ENCODE measurements at regions not wholly inside any gene's neighbourhood (a gene's known extent, or its start where the extent isn't known, plus 50 kb on each side); places are given as distances from the start of the nearest gene placed in this dataset.

DNA sequence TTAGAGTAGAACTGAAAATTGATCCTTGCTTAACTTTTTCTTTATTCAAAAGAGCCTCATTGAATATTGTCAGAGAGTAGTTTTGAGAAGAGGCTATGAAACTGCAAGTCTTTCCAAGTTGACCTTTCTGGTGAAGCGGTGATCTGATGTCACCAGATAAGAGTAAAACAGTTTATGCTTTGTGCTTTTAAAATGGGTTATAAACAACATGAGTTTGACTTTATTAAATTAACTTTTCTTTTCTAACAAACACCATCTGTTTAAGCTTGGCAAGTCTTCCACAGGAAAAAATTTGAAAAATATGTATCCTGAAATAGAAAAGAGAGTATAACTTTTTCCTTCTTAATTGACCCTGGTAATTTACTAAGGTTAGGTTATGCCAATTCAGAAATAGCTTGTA, 408.7 kb upstream of the NOVA1 start:
- peak; percentile 72 for DNase-seq (ENCODE audit: low read depth, low spot score)
- in situ Hi-C loops (cut with HindIII; ENCODE audit: low pct_unique_long_range_greater_than_20kb, low sequenced_read_pairs) = no loop called here

DNA sequence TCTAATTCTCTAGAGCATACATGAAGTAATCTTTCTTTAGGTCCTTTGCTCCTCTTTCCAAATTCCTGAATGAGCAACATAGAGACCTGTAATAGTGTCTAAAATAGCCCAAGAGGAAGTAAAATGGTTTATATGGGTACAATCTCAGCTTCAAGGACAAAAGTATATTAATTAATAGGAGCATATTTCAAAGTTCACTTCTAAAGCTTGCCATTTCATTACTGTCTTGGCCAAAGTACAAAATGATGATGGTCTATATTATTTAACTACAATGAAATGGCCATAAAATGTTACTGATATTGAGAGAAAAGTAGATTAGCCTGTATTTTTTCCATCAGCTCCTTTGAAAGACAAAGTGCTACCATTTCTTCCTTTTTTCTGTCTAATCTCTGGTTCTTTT, 410.4 kb upstream of the NOVA1 start:
- in situ Hi-C loops (cut with HindIII; ENCODE audit: low pct_unique_long_range_greater_than_20kb, low sequenced_read_pairs) = no loop called here
- DNase-seq (ENCODE audit: low read depth, low spot score) = no peak

DNA sequence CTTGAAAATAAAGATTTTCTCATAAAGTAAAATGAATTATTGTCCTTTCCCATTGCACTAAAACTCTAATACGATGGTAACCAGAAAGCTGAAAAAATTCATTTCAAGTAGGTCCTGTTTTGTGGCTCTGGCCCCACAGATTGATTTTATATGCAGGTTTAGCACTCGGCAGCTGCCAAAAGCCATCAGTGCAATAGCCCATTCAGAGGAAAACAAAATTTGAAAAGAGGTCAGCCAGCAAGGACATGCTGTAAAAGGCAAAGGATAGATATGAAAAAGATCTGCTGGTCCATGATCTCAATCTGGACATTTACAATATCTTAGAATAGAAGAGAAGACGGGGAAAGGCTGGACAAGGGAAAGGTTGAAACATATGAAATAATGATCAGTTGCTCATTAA, 414.8 kb upstream of the NOVA1 start:
- no peak for DNase-seq (ENCODE audit: low read depth, low spot score)

DNA sequence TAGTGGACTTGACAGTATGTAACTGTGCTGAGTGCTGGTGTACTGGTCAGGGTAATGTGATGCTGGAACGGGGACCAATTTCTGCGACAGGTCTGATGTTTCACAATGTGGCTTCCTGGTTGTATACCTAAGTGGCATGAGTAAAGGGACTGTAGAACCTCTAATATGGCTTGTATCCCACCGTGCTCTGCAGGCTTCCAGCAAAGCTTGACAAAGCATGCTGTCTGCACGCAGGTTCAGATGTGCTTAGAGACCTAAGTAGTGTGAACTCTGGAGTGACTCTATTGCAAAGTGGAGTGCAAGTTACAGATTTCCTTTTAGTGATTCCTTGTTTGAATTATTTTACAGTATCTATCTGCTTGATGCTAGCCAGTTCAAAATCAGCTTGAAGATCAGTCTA, 415.8 kb upstream of the NOVA1 start:
- in situ Hi-C loops (cut with HindIII; ENCODE audit: low pct_unique_long_range_greater_than_20kb, low sequenced_read_pairs) = no loop called here

More for the DNA sequence above, 414.8 kb upstream of the NOVA1 start:
- in situ Hi-C loops (cut with HindIII; ENCODE audit: low pct_unique_long_range_greater_than_20kb, low sequenced_read_pairs) = no loop called here

DNA sequence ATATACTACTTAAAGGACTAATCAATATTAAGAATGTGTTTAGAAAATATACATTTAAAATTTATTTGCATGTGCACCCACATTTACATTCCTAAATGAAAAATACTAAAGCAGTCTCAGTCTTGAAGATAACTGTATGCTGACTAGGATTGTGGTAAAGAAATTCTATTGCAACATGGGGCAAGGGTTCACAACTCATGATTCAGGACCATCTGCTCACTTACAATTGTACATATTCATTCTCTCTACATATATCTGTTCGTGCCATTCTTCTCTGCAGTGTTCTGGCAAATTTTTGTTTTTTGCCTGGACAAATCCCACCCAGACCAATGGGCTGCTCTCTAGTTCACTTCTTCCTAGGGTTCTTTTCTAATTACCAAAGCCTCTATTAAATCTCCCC, 417.2 kb upstream of the NOVA1 start:
- in situ Hi-C loops (cut with HindIII; ENCODE audit: low pct_unique_long_range_greater_than_20kb, low sequenced_read_pairs) = no loop called here

More for the DNA sequence above, 415.8 kb upstream of the NOVA1 start:
- DNase-seq (ENCODE audit: low read depth, low spot score) = no peak

DNA sequence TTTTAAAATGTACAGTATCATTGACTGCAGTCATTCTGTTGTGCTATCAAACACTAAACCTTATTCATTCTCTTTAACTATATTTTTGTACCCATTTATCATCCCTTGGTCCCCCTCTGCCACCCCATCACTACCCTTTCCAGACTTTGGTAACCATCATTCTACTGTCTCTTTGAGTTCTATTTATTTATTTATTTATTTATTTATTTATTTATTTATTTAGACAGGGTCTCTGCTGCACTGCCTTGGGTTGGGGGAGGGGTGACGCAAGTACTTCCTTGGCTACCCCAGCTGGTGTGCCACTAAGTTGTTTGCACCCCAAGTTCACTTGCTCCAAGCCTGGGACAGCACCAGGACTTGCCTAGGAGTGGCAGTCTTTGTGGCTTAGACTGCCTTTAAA, 427.8 kb upstream of the NOVA1 start:
- DNase-seq (ENCODE audit: low read depth, low spot score) = no peak
- in situ Hi-C loops (cut with HindIII; ENCODE audit: low pct_unique_long_range_greater_than_20kb, low sequenced_read_pairs) = no loop called here

More for the DNA sequence above, 417.2 kb upstream of the NOVA1 start:
- DNase-seq (ENCODE audit: low read depth, low spot score) = peak; percentile 25

DNA sequence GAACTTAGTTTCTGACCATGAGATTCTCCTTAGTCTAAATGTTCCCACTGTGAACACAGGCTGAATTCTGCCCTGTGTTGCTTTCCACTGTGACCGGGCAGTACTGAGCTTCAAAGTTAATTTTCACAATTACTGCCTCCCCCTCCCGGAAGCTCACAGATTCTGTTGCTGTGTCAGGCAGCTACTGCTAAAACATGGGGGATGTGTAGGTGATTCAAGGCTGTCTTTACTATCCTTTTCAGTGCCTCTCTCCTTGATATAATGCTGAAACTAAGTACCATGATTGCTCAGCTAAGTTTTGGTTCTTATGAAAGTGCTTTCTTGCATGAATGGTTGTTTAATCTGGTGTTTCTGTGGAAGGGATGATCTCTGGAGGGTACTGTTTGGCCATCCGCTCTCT, 428.3 kb upstream of the NOVA1 start:
- in situ Hi-C loops (cut with HindIII; ENCODE audit: low pct_unique_long_range_greater_than_20kb, low sequenced_read_pairs) = no loop called here
- DNase-seq (ENCODE audit: low read depth, low spot score) = peak; percentile 6

DNA sequence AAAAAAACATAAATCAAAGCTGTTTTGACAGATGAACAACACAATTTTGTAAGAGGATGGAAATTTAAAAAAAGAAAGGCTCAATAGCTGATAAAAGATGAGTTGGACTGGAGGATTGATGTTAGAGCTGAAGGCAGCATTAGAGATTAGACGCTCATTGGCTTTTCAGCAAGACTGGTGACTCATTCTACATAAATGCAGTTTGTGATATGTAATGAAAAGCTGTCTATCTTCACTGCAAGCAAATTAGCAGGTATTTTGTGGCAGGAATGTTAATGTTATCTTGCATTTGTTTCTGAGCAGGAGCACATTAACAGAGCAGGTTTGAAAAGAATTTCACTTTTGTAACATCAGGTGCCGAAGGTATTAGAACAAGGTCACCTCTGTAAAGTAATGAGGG, 442.7 kb upstream of the NOVA1 start:
- in situ Hi-C loops (cut with HindIII; ENCODE audit: low pct_unique_long_range_greater_than_20kb, low sequenced_read_pairs) = no loop called here
- no peak for DNase-seq (ENCODE audit: low read depth, low spot score)

DNA sequence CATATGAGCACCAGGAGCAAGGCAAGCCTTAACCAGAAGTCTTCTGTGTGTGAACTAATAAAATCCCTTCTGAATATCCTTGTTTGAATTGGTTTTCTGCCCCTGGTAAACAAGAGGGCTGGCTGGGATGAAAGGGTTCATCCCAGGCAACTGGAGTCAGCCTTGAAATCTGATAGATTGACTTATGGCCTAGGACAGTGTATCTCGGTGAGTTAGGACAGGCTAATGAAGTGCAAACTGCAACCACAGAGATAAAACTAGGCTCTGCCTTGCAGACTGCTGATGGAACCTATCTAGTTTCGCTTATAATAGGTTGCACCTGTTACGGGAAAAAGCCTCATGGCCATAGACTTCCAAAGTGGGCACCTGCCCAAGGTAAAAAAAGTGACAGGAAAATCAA, 451.9 kb upstream of the NOVA1 start:
- DNase-seq (ENCODE audit: low read depth, low spot score) = no peak
- in situ Hi-C loops (cut with HindIII; ENCODE audit: low pct_unique_long_range_greater_than_20kb, low sequenced_read_pairs) = no loop called here

DNA sequence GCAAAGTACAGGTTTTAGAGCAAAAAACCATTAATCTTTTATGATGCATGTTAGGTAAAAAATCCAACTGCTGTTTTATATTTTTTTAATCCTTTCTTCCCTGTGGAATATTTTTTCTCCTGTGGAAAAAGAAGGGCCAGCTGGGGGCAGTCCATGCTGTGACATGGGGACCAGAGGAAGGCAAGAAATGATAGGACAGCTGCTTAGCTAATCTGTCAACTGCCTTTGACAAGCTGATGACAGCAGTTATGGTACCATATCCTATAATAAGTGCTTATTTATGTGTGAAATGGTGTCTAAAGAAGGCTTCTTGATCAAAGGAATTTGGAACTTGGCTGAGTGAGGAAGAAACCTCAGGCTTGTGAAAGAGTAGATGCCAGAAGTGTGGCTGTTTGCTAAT, 452.4 kb upstream of the NOVA1 start:
- in situ Hi-C loops (cut with HindIII; ENCODE audit: low pct_unique_long_range_greater_than_20kb, low sequenced_read_pairs) = no loop called here
- peak; percentile 39 for DNase-seq (ENCODE audit: low read depth, low spot score)

DNA sequence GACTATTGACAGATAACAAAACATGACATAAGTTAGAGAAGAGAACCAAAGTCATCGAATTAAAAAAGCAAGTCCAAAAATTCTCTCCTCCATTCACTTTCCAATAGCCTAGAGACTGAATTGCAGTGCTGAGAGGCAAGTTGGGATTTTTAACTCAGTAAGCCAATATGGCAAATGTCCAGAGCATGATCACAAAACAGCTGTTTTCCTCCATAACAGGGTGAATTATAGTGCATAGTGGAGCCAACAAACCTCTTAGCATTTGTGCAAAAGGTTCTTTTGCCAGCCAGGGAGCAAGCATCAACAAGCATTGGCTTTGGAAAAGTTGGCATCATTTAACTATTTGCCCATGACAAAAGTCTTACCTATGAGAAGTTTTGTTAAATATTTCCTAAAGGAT, 458.8 kb upstream of the NOVA1 start:
- no peak for DNase-seq (ENCODE audit: low read depth, low spot score)
- in situ Hi-C loops (cut with HindIII; ENCODE audit: low pct_unique_long_range_greater_than_20kb, low sequenced_read_pairs) = no loop called here

DNA sequence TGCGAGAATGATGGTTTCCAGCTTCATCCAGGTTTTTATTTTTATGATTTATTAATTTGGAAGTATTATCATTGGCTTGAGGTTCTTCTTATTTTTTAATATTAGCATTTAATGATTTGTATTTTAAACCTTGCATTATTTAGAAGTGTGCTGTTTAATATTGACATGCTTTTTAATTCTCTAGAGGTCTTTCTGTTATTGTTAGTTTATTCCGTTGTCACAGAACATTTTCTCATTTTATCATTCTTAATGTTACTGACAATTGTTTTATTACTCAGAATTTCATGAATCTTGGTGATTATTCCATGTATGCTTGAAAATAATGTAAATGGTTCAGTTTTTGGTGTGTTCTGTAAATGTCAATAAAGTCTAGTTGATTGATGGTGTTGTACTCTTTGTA, 463.5 kb upstream of the NOVA1 start:
- no peak for DNase-seq (ENCODE audit: low read depth, low spot score)

DNA sequence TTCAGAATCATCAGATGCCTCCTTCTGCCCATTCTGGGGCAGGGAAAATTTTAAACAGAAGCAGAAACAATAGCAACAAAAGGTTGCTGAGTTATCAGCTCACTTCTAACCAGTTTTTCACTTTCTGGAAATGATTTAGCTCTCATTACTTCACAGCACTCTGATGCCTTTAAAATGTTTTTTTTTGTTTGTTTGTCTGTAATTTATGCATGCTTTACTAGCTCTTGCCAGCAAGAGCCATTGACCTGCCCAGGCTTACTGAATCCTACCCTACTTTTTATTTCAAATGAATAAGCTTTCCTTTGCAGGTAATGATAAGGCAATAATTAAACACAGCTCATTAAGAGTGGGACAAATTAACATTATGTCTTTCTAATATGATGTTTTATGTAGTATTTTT, 466.1 kb upstream of the NOVA1 start:
- DNase-seq (ENCODE audit: low read depth, low spot score) = no peak
- in situ Hi-C loops (cut with HindIII; ENCODE audit: low pct_unique_long_range_greater_than_20kb, low sequenced_read_pairs) = no loop called here

More for the DNA sequence above, 463.5 kb upstream of the NOVA1 start:
- in situ Hi-C loops (cut with HindIII; ENCODE audit: low pct_unique_long_range_greater_than_20kb, low sequenced_read_pairs) = no loop called here

DNA sequence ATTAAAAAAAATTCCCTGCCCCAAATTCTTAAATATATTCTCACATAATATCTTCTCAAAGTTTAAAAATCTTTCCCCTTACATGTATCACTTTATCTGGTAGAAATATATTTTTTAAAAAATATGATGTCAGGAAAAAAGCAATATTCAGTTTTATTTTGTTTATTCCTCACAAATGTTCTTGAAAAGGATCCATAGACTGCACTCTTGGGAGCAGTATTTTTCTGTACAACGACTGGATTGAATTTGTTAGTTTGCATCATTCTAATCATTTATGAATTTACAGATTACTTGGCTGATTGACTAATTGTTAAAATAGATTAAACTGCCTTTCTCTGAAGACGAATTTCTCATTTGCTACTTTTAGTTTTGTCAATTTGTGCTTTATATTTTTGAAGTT, 468.1 kb upstream of the NOVA1 start:
- DNase-seq (ENCODE audit: low read depth, low spot score) = no peak
- in situ Hi-C loops (cut with HindIII; ENCODE audit: low pct_unique_long_range_greater_than_20kb, low sequenced_read_pairs) = no loop called here

DNA sequence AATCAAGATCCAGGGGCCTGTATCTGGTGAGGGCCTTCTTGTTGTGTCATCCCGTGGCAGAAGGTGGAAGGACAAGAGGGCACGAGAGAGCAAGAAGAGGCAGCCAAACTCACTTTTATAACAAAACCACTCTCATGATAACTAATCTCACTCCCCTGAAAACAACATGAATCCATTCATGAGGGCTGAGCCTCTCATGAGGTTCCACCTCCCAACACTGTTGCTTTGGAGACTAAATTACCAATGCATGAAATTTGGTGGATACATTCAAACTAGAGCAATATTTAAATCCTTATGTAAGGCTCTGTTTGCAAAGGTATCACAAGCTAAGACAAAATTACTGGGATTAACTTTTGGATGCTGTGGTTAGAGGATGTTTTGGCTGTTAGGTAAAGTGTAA, 470.1 kb upstream of the NOVA1 start:
- in situ Hi-C loops (cut with HindIII; ENCODE audit: low pct_unique_long_range_greater_than_20kb, low sequenced_read_pairs) = no loop called here
- DNase-seq (ENCODE audit: low read depth, low spot score) = no peak

DNA sequence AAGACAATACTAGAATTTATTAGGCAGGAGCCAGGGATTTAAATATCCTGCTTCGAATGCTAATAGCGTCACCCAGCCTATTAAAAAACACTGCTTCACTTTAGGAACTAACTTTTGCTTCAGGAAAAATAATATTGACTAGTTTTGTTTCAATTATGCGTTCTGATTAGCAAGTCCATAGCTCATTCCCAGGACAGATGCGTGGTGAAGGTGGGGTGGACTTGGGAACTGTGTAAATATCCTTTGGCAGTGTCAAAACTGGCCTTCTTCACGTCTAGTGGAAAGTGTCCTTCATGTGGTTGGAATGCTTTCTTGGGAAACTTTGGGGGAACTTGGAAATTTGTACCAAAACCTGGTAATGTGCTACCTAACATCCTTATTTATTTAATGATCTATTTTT, 474.8 kb upstream of the NOVA1 start:
- in situ Hi-C loops (cut with HindIII; ENCODE audit: low pct_unique_long_range_greater_than_20kb, low sequenced_read_pairs) = no loop called here

DNA sequence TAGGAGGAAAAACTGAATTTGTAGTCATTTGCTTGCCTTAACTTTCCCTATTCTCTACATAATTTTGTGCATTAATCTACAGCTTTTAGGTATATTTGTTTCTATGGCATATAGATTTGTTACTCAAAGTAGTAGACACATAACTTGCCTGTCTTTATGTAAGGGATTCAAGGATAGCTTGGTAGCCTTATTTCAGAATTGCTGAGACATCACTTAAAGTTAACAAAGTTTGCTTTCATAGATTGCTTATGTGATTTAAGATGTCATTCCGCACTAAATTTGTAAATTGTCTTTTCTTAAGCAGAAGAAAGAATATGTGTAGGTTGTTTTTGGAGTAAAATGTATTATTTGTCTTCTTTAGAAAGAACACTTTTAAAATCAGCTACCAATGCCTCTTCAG, 477.7 kb upstream of the NOVA1 start:
- in situ Hi-C loops (cut with HindIII; ENCODE audit: low pct_unique_long_range_greater_than_20kb, low sequenced_read_pairs) = no loop called here
- DNase-seq (ENCODE audit: low read depth, low spot score) = no peak

More for the DNA sequence above, 474.8 kb upstream of the NOVA1 start:
- DNase-seq (ENCODE audit: low read depth, low spot score) = no peak

DNA sequence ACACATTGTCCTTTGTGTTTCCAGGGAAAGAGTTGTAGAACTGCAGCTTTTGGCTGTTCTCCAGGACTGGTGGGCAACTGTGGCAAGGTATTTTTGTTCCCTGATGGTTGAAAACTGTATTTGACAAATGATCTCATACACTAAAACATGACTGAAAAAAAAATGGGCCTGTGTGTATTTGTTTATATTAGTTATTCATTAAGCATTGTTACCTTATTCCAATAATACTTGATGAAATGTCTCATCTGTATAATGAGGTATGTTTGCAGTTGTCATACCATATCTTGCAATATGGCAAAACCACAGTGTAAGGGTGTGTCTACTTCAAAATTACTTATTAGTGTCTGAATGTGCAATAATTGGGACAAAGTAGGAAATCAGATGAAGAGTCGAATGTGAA, 479.4 kb upstream of the NOVA1 start:
- in situ Hi-C loops (cut with HindIII; ENCODE audit: low pct_unique_long_range_greater_than_20kb, low sequenced_read_pairs) = no loop called here
- DNase-seq (ENCODE audit: low read depth, low spot score) = no peak

DNA sequence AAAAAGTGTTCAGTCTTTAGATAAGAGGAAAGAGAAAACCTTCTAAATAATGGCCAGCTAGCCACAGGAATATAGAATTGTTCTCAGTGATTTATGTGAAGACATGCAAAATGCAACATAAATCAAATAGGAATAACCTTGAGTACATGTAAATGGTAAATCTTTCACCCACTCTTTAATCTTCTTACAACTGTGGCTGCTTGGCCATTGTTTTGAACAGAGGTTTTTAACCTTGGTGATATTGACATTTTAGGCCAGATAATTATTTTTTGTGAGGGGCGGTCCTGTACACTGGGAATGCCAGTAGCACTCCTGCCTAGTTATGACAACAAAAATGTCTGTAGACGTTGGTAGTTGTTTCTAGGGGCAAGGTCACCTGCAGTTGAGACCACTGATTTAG, 479.9 kb upstream of the NOVA1 start:
- in situ Hi-C loops (cut with HindIII; ENCODE audit: low pct_unique_long_range_greater_than_20kb, low sequenced_read_pairs) = no loop called here

DNA sequence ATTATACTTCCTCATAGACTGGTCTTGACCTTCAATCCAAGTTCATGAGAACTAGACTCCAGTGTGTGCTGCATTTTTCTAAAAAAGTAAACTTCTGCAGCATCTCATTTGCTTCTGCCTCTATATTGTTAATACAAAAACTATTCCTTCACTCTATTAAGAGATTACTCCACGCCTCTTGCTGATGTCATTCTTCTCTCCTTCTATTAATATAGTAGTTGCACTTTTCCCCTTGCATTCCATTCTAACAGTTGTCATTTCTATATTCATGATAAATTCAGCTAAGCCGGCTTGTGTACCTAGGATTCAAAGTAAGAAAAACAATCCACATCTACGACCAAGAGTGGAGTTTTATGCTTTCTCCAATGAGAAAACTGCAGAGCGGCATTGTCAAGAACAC, 480.4 kb upstream of the NOVA1 start:
- no peak for DNase-seq (ENCODE audit: low read depth, low spot score)
- in situ Hi-C loops (cut with HindIII; ENCODE audit: low pct_unique_long_range_greater_than_20kb, low sequenced_read_pairs) = no loop called here

More for the DNA sequence above, 479.9 kb upstream of the NOVA1 start:
- DNase-seq (ENCODE audit: low read depth, low spot score) = no peak

All from SK-MEL-5 (cell line).